ENCODE measurements at regions not wholly inside any gene's neighbourhood (a gene's known extent, or its start where the extent isn't known, plus 50 kb on each side); places are given as distances from the start of the nearest gene placed in this dataset.
"Not testable (repeated sequence)": the region's sequence is repeated elsewhere in the genome, so short reads cannot be mapped to it uniquely, and the experiment has no call there.

- DNase-seq, result no peak
These were observed 130.3 kb downstream of the MYCN start for GRCh38 chr2:16070648-16070971.

- DNase-seq, result no peak
These were observed 129.7 kb downstream of the MYCN start for GRCh38 chr2:16069933-16070647.

- no peak for DNase-seq
These were observed 129.2 kb downstream of the MYCN start for GRCh38 chr2:16069663-16069932.

GRCh38 chr2:16068552-16068940 is 128.2 kb downstream of the MYCN start:
- DNase-seq, result no peak

GRCh38 chr2:16067866-16068551 is 127.7 kb downstream of the MYCN start:
- no peak for DNase-seq

GRCh38 chr2:16067444-16067843 is 127.1 kb downstream of the MYCN start:
- DNase-seq, result no peak

- no peak for DNase-seq
These were observed 126.7 kb downstream of the MYCN start for GRCh38 chr2:16067037-16067406.

GRCh38 chr2:16066261-16067036 is 126.1 kb downstream of the MYCN start:
- no peak for DNase-seq

- not testable (repeated sequence) for DNase-seq
These were observed 125.1 kb downstream of the MYCN start for GRCh38 chr2:16065272-16066069.

GRCh38 chr2:16064745-16065144 is 124.4 kb downstream of the MYCN start:
- no peak for DNase-seq

- no peak for DNase-seq
These were observed 123.7 kb downstream of the MYCN start for GRCh38 chr2:16063955-16064633.

- DNase-seq, result no peak
These were observed 123.0 kb downstream of the MYCN start for GRCh38 chr2:16063251-16063850.

- DNase-seq, result no peak
These were observed 122.3 kb downstream of the MYCN start for GRCh38 chr2:16062471-16063250.

GRCh38 chr2:16061441-16062217 is 121.3 kb downstream of the MYCN start:
- no peak for DNase-seq

GRCh38 chr2:16060936-16061338 is 120.6 kb downstream of the MYCN start:
- no peak for DNase-seq

GRCh38 chr2:16060125-16060935 is 120.0 kb downstream of the MYCN start:
- no peak for DNase-seq

- no peak for DNase-seq
These were observed 119.2 kb downstream of the MYCN start for GRCh38 chr2:16059393-16060016.

GRCh38 chr2:16058747-16059358 is 118.5 kb downstream of the MYCN start:
- no peak for DNase-seq

- no peak for DNase-seq
These were observed 117.9 kb downstream of the MYCN start for GRCh38 chr2:16058256-16058655.
